Spleen (tissue), 11 donors: ENCODE measurements at regions not wholly inside any gene's neighbourhood (a gene's known extent, or its start where the extent isn't known, plus 50 kb on each side); places are given as distances from the start of the nearest gene placed in this dataset.

Source experiments
- DNase-seq: peaks from one replicate; pipeline ENCODE4 v3.0.0-alpha.2; 2020
- H3K27ac ChIP-seq, 8 donors: fragments of 200-600 bp; sonication (generic) in 7 of 8; 1 replicate in 4 of 8; 2 replicates in 4 of 8; pipeline versions ENCODE4 v1.5.0 to v1.8.0; 2016 to 2021; ENCODE audit warnings: inconsistent platforms in 4 of 8, mild to moderate bottlenecking in 4 of 8, moderate library complexity in 1 of 8
- H3K27me3 ChIP-seq, 7 donors: fragments of 200-600 bp; sonication (generic) in 6 of 7; replicated peaks in 1 of 7; 1 replicate in 4 of 7; 2 replicates in 3 of 7; pipeline versions ENCODE4 v1.5.0 to v1.8.0; 2016 to 2021; ENCODE audit warnings: inconsistent platforms in 3 of 7, mild to moderate bottlenecking in 1 of 7
- H3K36me3 ChIP-seq, 6 donors: fragments of 200-600 bp; sonication (generic) in 5 of 6; 1 replicate in 4 of 6; 2 replicates in 2 of 6; pipeline versions ENCODE4 v1.5.0 to v1.8.0; 2016 to 2021; ENCODE audit warnings: inconsistent platforms in 2 of 6
- H3K4me1 ChIP-seq, 6 donors: fragments of 200-600 bp; sonication (generic) in 5 of 6; 1 replicate in 3 of 6; 2 replicates in 3 of 6; pipeline versions ENCODE4 v1.5.0 to v1.8.0; 2016 to 2021; ENCODE audit warnings: inconsistent platforms in 3 of 6
- H3K4me3 ChIP-seq, 8 donors: fragments of 200-600 bp; sonication (generic) in 7 of 8; 1 replicate in 4 of 8; 2 replicates in 4 of 8; pipeline versions ENCODE4 v1.5.0 to v1.8.0; 2016 to 2021; ENCODE audit warnings: inconsistent platforms in 4 of 8, mild to moderate bottlenecking in 4 of 8, moderate library complexity in 2 of 8
- H3K9me3 ChIP-seq, 8 donors: fragments of 200-600 bp; sonication (generic) in 7 of 8; 1 replicate in 4 of 8; 2 replicates in 4 of 8; pipeline versions ENCODE4 v1.5.0 to v1.8.0; 2016 to 2021; ENCODE audit warnings: inconsistent platforms in 4 of 8
- POLR2A ChIP-seq, 3 donors: fragments of 450-650 bp; IDR thresholded peaks; one replicate each; pipeline ENCODE4 v1.5.1; 2017; ENCODE audit warnings: antibody characterized with exemption in 3 of 3, mild to moderate bottlenecking in 1 of 3
- POLR2AphosphoS5 ChIP-seq, 3 donors: sonication (generic); formaldehyde crosslinking; IDR thresholded peaks; one replicate each; pipeline ENCODE4 v1.5.1; 2017; ENCODE audit warnings: antibody characterized with exemption in 3 of 3
- WGBS, 5 donors: extraction: QIAGEN DNeasy Blood & Tissue Kit in 3 of 5; methylation state at CpG; one replicate each; pipeline versions ENCODE4 v1.1.5 to v1.1.7; 2013 to 2018; 5-methylcytosine and 5-hydroxymethylcytosine counted together
- intact Hi-C: fragments of 100-400 bp; cut with DNase I; formaldehyde crosslinking; loops from one replicate; pipeline ENCODE4 v1.15.0; 2023; ENCODE audit warnings: low total_unique reads
- TF ChIP-seq, protein P1 (sequence below), 11 experiments: fragments of 200-600 bp in 7 of 11; fragments of 450-650 bp in 4 of 11; sonication (generic) in 4 of 11; IDR thresholded peaks in 8 of 11; conservative IDR thresholded peaks in 3 of 11; 1 replicate in 7 of 11; 2 replicates in 4 of 11; pipeline versions ENCODE4 v1.4.0 to v1.8.0; 2016 to 2021; ENCODE audit warnings: antibody characterized with exemption in 11 of 11, inconsistent platforms in 4 of 11, mild to moderate bottlenecking in 1 of 11
- donor health status: healthy with polysubstance abuse.
- donor health status: DM: no; HTN: no; CAD: no; lungs with moderate emphysema.
- donor health status: DM: no; HTN: no; CAD: no.
- donor health status: Bipolar disorder and iron deficiency.
- donor health status: healthy.
- donor health status: DM: no; HTN: no; CAD: no.
- donor health status: DM: yes; HTN: yes; CAD: no.

GRCh38 chr15:46872981-46873330 is 844.3 kb upstream of the SEMA6D start:
- intact Hi-C loops, result no loop called here
- 79 to 91% (median 85%) methylated on average over 2 of the region's 2 CpGs for WGBS, 5 donors
- no peaks in the 10 kb centered on the region for H3K4me1 ChIP-seq

GRCh38 chr15:46879032-46879770 is 838.1 kb upstream of the SEMA6D start:
- TF ChIP-seq POLR2AphosphoS5 (IDR thresholded peaks at IDR 0.05) (no peak), POLR2A (IDR thresholded peaks at IDR 0.05) (no peak)
- TF ChIP-seq, protein P1, sequence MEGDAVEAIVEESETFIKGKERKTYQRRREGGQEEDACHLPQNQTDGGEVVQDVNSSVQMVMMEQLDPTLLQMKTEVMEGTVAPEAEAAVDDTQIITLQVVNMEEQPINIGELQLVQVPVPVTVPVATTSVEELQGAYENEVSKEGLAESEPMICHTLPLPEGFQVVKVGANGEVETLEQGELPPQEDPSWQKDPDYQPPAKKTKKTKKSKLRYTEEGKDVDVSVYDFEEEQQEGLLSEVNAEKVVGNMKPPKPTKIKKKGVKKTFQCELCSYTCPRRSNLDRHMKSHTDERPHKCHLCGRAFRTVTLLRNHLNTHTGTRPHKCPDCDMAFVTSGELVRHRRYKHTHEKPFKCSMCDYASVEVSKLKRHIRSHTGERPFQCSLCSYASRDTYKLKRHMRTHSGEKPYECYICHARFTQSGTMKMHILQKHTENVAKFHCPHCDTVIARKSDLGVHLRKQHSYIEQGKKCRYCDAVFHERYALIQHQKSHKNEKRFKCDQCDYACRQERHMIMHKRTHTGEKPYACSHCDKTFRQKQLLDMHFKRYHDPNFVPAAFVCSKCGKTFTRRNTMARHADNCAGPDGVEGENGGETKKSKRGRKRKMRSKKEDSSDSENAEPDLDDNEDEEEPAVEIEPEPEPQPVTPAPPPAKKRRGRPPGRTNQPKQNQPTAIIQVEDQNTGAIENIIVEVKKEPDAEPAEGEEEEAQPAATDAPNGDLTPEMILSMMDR (IDR thresholded peaks at IDR 0.05 in 8 of 11, conservative IDR thresholded peaks at IDR 0.05 in 3 of 11), result no peak
- Histone ChIP-seq H3K36me3 (no peaks in the 10 kb centered on the region), H3K4me1 (no peaks in the 10 kb centered on the region), H3K9me3 (peaks cover 0 to 36% (median 14%) of the 10 kb centered on the region in 8 donors), H3K4me3 (no peak overlapping the region), H3K27ac (no peak overlapping the region), H3K27me3 (no peaks in the 10 kb centered on the region)
- no peak for DNase-seq
- WGBS, 5 donors, result 34 to 56% (median 44%) methylated on average over 5 of the region's 5 CpGs
- intact Hi-C loops, result no loop called here

More at GRCh38 chr15:46872981-46873330, 844.3 kb upstream of the SEMA6D start:
- H3K9me3 ChIP-seq, result peaks cover 0 to 10% (median 0%) of the 10 kb centered on the region in 8 donors
- no peaks in the 10 kb centered on the region for H3K36me3 ChIP-seq
- no peak overlapping the region for H3K27ac ChIP-seq
- no peak overlapping the region for H3K4me3 ChIP-seq
- no peaks in the 10 kb centered on the region for H3K27me3 ChIP-seq
- no peak for TF ChIP-seq POLR2A (IDR thresholded peaks at IDR 0.05)
- no peak for TF ChIP-seq POLR2AphosphoS5 (IDR thresholded peaks at IDR 0.05)
- TF ChIP-seq, protein P1 (IDR thresholded peaks at IDR 0.05 in 8 of 11, conservative IDR thresholded peaks at IDR 0.05 in 3 of 11), result no peak
- no peak for DNase-seq

DNA sequence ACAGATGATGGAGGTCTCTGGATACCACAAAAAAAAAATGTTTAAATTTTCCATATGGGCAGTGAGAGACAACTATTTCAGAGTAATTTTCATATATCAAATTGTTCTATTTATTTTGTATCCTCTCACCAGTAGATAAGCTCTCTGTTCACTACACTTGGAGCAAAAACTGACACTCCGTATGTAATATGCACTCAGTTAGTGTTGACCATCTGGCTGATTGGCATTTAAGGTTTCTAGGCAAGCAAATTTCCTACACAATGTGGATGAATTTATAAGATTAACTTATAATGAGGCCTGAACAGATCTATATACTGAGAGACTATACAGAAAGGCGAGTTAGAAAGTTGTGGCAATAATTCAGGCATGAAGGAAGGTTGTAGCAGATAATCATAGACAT is 836.5 kb upstream of the SEMA6D start:
- 72 to 82% (median 74%) methylated on average over 2 of the region's 2 CpGs for WGBS, 5 donors
- no peak for DNase-seq
- Histone ChIP-seq H3K27ac (no peak overlapping the region), H3K4me3 (no peak overlapping the region), H3K9me3 (peaks cover 0 to 42% (median 14%) of the 10 kb centered on the region in 8 donors), H3K36me3 (no peaks in the 10 kb centered on the region), H3K4me1 (no peaks in the 10 kb centered on the region), H3K27me3 (no peaks in the 10 kb centered on the region)
- intact Hi-C loops, result no loop called here
- TF ChIP-seq POLR2A (IDR thresholded peaks at IDR 0.05) (no peak), POLR2AphosphoS5 (IDR thresholded peaks at IDR 0.05) (no peak)
- TF ChIP-seq, protein P1 (IDR thresholded peaks at IDR 0.05 in 8 of 11, conservative IDR thresholded peaks at IDR 0.05 in 3 of 11), result no peak

DNA sequence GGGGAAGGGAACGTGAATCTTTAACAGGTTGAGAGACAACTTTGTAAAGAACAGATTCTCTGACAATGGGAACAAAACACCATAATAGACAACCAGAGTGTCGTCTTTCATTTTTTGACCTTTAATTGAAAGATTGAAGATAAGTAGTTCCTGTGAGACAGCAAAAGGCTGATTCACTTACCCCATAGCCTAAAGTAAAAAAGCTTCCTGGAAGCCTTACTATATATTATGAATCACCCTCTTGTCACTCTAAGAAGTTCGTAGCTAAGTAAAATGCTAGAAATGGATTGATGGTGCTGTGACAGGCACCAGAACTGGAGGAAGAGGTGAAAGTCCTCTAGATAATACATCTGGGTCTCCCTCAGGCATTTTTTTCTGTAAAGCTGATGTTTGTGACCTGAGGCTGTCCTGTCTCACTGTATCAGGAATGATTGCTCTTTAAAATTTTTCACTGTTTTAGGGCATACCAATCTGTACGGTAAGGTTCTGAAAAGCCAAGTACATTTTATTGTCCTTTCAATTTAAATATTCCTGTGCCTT is 824.6 kb upstream of the SEMA6D start:
- intact Hi-C loops, result no loop called here
- no peaks in the 10 kb centered on the region for H3K27me3 ChIP-seq
- H3K4me3 ChIP-seq, result no peak overlapping the region
- 55 to 62% (median 60%) methylated on average over 4 of the region's 4 CpGs for WGBS, 5 donors
- TF ChIP-seq, protein P1 (IDR thresholded peaks at IDR 0.05 in 8 of 11, conservative IDR thresholded peaks at IDR 0.05 in 3 of 11), result no peak
- no peak for TF ChIP-seq POLR2AphosphoS5 (IDR thresholded peaks at IDR 0.05)
- no peak for TF ChIP-seq POLR2A (IDR thresholded peaks at IDR 0.05)
- no peaks in the 10 kb centered on the region for H3K4me1 ChIP-seq
- peaks cover 0 to 20% (median 3%) of the 10 kb centered on the region in 8 donors for H3K9me3 ChIP-seq
- no peak for DNase-seq
- H3K36me3 ChIP-seq, result no peaks in the 10 kb centered on the region
- H3K27ac ChIP-seq, result no peak overlapping the region
